Activated naive CD4-positive, alpha-beta T cell treated with anti-CD3 and anti-CD28 coated beads, Interleukin-2, amount 50 U/mL, for 72 hours (primary cell): ENCODE measurements at regions not wholly inside any gene's neighbourhood (a gene's known extent, or its start where the extent isn't known, plus 50 kb on each side); places are given as distances from the start of the nearest gene placed in this dataset.

Experiments used
- ATAC-seq, 2 donors: fragments of 150-1000 bp; cut with Tn5 transposase; 2 replicates each; pipeline ENCODE4 v1.10.0; 2021; ENCODE audit warnings: mild to moderate bottlenecking in 2 of 2, moderate library complexity in 2 of 2
- DNase-seq, 2 donors: peaks; one replicate each; pipeline ENCODE4 v3.0.0; 2021 to 2022; ENCODE audit warnings: low spot score in 2 of 2
- H3K27ac Mint-ChIP-seq, 2 donors: one replicate each; pipeline ENCODE4 v1.8.0; 2022; ENCODE audit warnings: mild to moderate bottlenecking in 2 of 2, mixed read lengths in 2 of 2
- H3K36me3 Mint-ChIP-seq, 2 donors: one replicate each; pipeline ENCODE4 v1.8.0; 2022; ENCODE audit warnings: mixed read lengths in 2 of 2
- H3K9me3 Mint-ChIP-seq, 2 donors: one replicate each; pipeline ENCODE4 v1.8.0; 2022; ENCODE audit warnings: mixed read lengths in 2 of 2

DNA sequence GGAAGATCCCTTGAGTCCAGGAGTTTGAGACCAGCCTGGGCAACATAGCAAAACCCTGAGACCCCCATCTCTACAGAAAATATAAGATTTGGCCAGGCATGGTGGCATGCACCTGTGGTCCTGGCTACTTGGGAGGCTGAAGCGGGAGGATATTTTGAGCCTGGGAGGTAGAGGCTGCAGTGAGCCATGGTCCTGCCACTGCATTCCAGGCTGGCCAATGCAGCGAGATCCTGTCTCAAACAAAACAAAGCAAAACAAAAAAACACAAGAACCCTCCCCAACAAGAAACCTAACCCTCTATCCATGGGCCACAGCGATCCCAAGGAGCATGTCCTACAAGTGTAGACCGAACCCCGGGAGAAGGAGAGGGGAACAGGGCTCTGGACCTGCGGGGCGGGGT lies 133.3 kb downstream of the MGAT5B start:
- Mint-ChIP-seq H3K9me3 (no peaks in the 10 kb centered on the region), H3K36me3 (no peaks in the 10 kb centered on the region), H3K27ac (no peak overlapping the region)
- DNase-seq (no peak), ATAC-seq (no peak)

GRCh38 chr17:77002103-77003045 lies 134.2 kb downstream of the MGAT5B start:
- Mint-ChIP-seq H3K9me3 (no peaks in the 10 kb centered on the region), H3K27ac (no peak overlapping the region), H3K36me3 (no peaks in the 10 kb centered on the region)
- ATAC-seq (no peak), DNase-seq (no peak)

DNA sequence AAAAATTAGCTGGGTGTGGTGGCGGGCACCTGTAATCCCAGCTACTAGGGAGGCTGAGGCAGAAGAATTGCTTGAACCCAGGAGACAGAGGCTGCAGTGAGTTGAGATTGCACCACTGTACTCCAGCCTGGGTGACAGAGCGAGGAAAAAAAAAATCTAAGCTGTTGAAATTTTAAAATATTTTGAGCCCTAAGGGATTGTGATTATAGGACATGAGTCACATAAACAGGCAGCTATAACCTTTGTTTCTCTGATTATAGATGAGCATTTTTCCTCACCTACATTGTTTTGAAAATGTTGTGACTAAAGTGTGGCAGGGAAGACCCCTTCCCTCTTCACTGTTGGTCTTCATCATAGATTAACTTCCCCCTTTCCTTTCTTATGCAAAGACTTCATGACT lies 135.5 kb downstream of the MGAT5B start:
- Mint-ChIP-seq H3K27ac (no peak overlapping the region), H3K36me3 (no peaks in the 10 kb centered on the region), H3K9me3 (no peaks in the 10 kb centered on the region)
- DNase-seq (no peak), ATAC-seq (no peak)

- no peak overlapping the region for H3K27ac Mint-ChIP-seq
- H3K36me3 Mint-ChIP-seq = peaks cover 0 to 14% of the 10 kb centered on the region in 2 donors
- ATAC-seq (no peak), DNase-seq (no peak)
- H3K9me3 Mint-ChIP-seq = peaks cover 5 to 7% of the 10 kb centered on the region in 2 donors
Observed at GRCh38 chr17:77006971-77007649, 133.7 kb upstream of the SEC14L1 start.

DNA sequence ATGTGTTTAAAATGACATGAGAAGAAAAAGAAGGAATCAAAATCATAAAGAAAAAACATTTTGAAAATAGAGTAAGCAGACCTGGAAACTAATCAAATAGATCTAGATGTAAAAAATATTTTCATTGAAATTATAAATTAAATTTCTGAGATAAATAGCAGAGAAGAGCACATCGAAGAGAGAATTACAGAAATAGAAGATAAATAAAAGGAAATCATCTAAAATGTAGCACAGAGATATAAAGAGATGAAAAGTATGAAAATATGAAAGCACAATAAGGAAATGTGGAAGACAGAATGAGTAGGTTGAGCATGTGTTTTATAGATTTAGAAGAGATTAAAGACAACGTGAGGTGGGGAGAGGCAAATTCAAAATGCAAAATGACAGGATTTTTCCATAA lies 130.9 kb upstream of the SEC14L1 start:
- Mint-ChIP-seq H3K27ac (no peak overlapping the region), H3K36me3 (peaks cover 0 to 14% of the 10 kb centered on the region in 2 donors), H3K9me3 (peaks cover 5 to 7% of the 10 kb centered on the region in 2 donors)
- no peak for DNase-seq
- ATAC-seq = no peak

DNA sequence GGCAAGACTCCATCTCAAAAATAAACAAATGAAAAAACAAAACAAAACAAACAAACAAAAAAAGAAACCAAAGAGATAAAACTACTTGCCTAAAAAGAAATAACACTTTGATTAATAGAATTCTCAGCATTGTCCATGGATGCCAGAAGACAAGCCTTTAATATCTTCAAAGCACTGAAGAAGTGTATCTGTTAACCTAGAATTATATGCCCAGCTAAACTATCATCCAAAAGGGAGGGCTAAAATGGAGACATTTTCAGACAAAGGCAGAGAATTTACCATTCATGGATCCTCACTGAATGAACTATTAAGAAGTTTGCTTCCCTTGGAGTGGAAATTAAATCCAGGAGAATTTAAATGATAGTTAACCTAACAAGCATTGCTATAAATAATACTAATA lies 130.1 kb upstream of the SEC14L1 start:
- Mint-ChIP-seq H3K36me3 (peaks cover 0 to 14% of the 10 kb centered on the region in 2 donors), H3K27ac (no peak overlapping the region), H3K9me3 (peaks cover 5 to 7% of the 10 kb centered on the region in 2 donors)
- no peak for ATAC-seq
- DNase-seq = no peak

DNA sequence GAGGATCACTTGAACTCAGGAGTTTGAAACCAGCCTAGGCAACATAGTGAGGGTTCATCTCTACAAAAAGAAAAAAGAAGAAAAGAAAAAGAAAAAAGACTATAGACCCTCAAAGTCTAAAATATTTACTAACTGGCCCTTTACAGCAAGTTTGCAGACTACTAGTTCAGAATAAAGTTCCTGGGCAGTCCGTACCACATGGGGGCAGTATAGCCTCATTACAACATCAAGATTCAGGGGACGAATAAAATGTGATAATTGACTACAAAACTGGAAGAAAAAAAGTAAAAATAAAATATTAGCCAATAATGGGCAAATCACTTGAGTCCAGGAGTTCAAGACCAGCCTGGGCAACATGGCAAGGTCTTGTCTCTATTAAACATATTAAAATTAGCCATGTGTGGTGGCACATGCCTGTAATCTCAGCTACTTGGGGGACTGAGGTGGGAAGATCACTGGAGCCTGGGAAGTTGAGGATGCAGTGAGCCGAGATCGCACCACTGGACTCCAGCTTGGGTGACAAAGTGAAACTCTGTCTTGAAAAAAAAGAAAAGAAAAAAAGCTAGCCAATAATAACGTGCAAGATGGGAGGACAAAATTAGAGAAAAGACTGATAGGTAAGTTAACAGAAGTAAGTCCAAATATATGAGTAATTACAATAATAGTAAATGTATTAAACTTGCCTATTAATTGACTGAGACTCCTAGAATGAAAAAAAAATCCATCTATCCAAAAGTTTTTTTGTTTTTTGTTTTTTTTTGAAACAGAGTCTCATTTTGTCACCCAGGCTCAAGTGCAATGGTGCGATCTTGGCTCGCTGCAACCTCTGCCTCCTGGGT lies 129.4 kb upstream of the SEC14L1 start:
- peaks cover 5 to 7% of the 10 kb centered on the region in 2 donors for H3K9me3 Mint-ChIP-seq
- H3K27ac Mint-ChIP-seq = no peak overlapping the region
- DNase-seq (peak in 1 of 2 donors; percentile 64), ATAC-seq (peak in 1 of 2 donors; percentile 48)
- H3K36me3 Mint-ChIP-seq = peaks cover 0 to 14% of the 10 kb centered on the region in 2 donors

DNA sequence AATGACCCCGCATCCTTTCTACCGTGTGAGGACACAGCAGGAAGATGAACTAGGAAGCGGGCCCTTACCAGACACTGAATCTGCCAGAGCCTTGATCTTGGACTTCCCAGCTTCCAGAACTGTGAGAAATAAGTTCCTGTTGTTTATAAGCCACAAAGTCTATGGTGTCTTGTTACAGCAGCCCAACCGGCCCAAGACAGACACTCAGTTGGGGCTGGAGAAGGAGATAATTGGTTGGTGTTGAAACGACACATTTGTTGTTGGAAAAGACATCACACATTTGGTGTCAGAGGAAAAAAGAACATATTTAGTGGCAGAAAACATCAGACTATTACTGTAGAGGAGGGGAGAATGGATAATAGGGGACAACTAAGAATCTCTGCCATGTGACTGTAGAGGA lies 122.3 kb upstream of the SEC14L1 start:
- DNase-seq = no peak
- no peaks in the 10 kb centered on the region for H3K36me3 Mint-ChIP-seq
- no peak for ATAC-seq

GRCh38 chr17:77019893-77020379 lies 120.8 kb upstream of the SEC14L1 start:
- Mint-ChIP-seq H3K36me3 (no peaks in the 10 kb centered on the region), H3K9me3 (no peaks in the 10 kb centered on the region), H3K27ac (no peak overlapping the region)
- ATAC-seq (no peak), DNase-seq (no peak)

More for the DNA sequence above, 122.3 kb upstream of the SEC14L1 start:
- H3K27ac Mint-ChIP-seq = no peak overlapping the region
- no peaks in the 10 kb centered on the region for H3K9me3 Mint-ChIP-seq

- H3K27ac Mint-ChIP-seq = no peak overlapping the region
- no peak for ATAC-seq
- no peaks in the 10 kb centered on the region for H3K36me3 Mint-ChIP-seq
- DNase-seq = no peak
- H3K9me3 Mint-ChIP-seq = no peaks in the 10 kb centered on the region
Observed at GRCh38 chr17:77020973-77021372, 119.8 kb upstream of the SEC14L1 start.

DNA sequence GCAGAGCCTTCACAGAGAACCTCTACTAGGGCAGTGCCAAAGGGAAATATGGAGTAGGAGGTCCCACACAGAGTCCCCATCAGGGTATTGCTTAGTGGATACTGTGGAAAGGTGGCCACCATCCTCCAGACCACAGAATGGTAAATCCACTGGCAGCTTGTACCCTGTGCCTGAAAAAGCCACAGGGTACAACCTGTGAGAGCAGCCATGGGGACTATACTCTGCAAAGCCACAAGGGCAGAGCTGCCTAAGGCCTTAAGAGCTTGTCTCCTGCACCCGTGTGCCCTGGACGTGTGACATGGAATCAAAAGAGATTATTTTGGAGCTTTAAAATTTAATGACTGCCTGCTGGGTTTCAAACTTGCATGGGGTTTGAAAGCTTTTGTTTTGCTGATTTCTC lies 118.0 kb upstream of the SEC14L1 start:
- no peak for DNase-seq
- no peak for ATAC-seq
- peaks cover 0 to 5% of the 10 kb centered on the region in 2 donors for H3K9me3 Mint-ChIP-seq
- H3K36me3 Mint-ChIP-seq = no peaks in the 10 kb centered on the region
- H3K27ac Mint-ChIP-seq = no peak overlapping the region

- peaks cover 0 to 5% of the 10 kb centered on the region in 2 donors for H3K9me3 Mint-ChIP-seq
- no peak for ATAC-seq
- H3K27ac Mint-ChIP-seq = no peak overlapping the region
- DNase-seq = no peak
- H3K36me3 Mint-ChIP-seq = no peaks in the 10 kb centered on the region
Observed at GRCh38 chr17:77025781-77026180, 115.0 kb upstream of the SEC14L1 start.

- H3K27ac Mint-ChIP-seq = no peak overlapping the region
- no peak for DNase-seq
- no peak for ATAC-seq
Observed at GRCh38 chr17:77027271-77027889, 113.4 kb upstream of the SEC14L1 start.

DNA sequence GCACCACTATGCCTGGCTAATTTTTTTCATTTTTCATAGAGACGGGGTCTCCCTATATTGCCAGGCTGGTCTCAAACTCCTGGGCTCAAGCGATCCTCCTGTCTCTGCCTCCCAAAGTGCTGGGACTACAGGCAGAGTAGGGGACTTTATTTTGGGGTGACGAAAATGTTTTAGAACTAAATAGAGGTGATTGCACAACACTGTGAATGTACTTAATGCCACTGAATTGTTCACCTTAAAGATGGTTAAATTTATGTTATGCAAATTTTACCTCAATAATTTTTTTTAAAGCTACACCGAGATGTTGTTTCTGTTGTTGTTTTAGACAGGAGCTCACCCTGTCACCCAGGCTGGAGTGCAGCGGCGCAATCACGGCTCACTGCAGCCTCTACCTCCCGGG lies 111.9 kb upstream of the SEC14L1 start:
- H3K36me3 Mint-ChIP-seq = no peaks in the 10 kb centered on the region
- DNase-seq (no peak), ATAC-seq (no peak)
- peaks cover 4 to 11% of the 10 kb centered on the region in 2 donors for H3K9me3 Mint-ChIP-seq
- H3K27ac Mint-ChIP-seq = no peak overlapping the region

More at GRCh38 chr17:77027271-77027889, 113.4 kb upstream of the SEC14L1 start:
- H3K9me3 Mint-ChIP-seq = peaks cover 4 to 11% of the 10 kb centered on the region in 2 donors
- H3K36me3 Mint-ChIP-seq = no peaks in the 10 kb centered on the region

GRCh38 chr17:77032929-77033328 lies 107.8 kb upstream of the SEC14L1 start:
- H3K36me3 Mint-ChIP-seq = no peaks in the 10 kb centered on the region
- DNase-seq (no peak), ATAC-seq (no peak)
- H3K9me3 Mint-ChIP-seq = peaks cover 4 to 6% of the 10 kb centered on the region in 2 donors
- H3K27ac Mint-ChIP-seq = peak overlapping the region in 1 of 2 donors; percentile 36

- Mint-ChIP-seq H3K27ac (no peak overlapping the region), H3K9me3 (peaks cover 4 to 6% of the 10 kb centered on the region in 2 donors), H3K36me3 (no peaks in the 10 kb centered on the region)
- ATAC-seq = no peak
- DNase-seq = no peak
Observed at GRCh38 chr17:77033892-77034404, 106.8 kb upstream of the SEC14L1 start.
